ENCODE measurements at regions not wholly inside any gene's neighbourhood (a gene's known extent, or its start where the extent isn't known, plus 50 kb on each side); places are given as distances from the start of the nearest gene placed in this dataset.

- Histone ChIP-seq H3K9ac (ENCODE audit: insufficient read length, low read depth) (no peak overlapping the region), H3K27me3 (ENCODE audit: insufficient read depth, insufficient read length) (no peaks in the 10 kb centered on the region), H3K4me3 (ENCODE audit: insufficient read length, low read depth) (no peak overlapping the region), H3K4me1 (ENCODE audit: insufficient read depth, insufficient read length) (no peaks in the 10 kb centered on the region), H3K36me3 (ENCODE audit: insufficient read depth, insufficient read length, low read length) (no peaks in the 10 kb centered on the region), H3K9me3 (ENCODE audit: insufficient read depth, low read length) (no peaks in the 10 kb centered on the region)
- no peak for TF ChIP-seq ZNF274 (IDR thresholded peaks at IDR 0.05; ENCODE audit: low read depth, low read length)
- no peak for TF ChIP-seq YY1 (IDR thresholded peaks at IDR 0.05; ENCODE audit: insufficient read depth, insufficient read length)
- TF ChIP-seq SUZ12 (IDR thresholded peaks at IDR 0.05; ENCODE audit: extremely low read depth, insufficient read depth, insufficient read length) = no peak
- DNase-seq (ENCODE audit: low read depth, low spot score) = no peak
Observed at GRCh38 chr6:147973806-147974205, 368.8 kb upstream of the SASH1 start.

GRCh38 chr6:147974376-147974775 lies 368.3 kb upstream of the SASH1 start:
- no peak for DNase-seq (ENCODE audit: low read depth, low spot score)
- H3K4me1 ChIP-seq (ENCODE audit: insufficient read depth, insufficient read length) = no peaks in the 10 kb centered on the region
- no peak overlapping the region for H3K9ac ChIP-seq (ENCODE audit: insufficient read length, low read depth)
- no peak overlapping the region for H3K4me3 ChIP-seq (ENCODE audit: insufficient read length, low read depth)
- H3K27me3 ChIP-seq (ENCODE audit: insufficient read depth, insufficient read length) = no peaks in the 10 kb centered on the region
- no peaks in the 10 kb centered on the region for H3K9me3 ChIP-seq (ENCODE audit: insufficient read depth, low read length)
- no peaks in the 10 kb centered on the region for H3K36me3 ChIP-seq (ENCODE audit: insufficient read depth, insufficient read length, low read length)
- TF ChIP-seq ZNF274 (IDR thresholded peaks at IDR 0.05; ENCODE audit: low read depth, low read length) (no peak), SUZ12 (IDR thresholded peaks at IDR 0.05; ENCODE audit: extremely low read depth, insufficient read depth, insufficient read length) (no peak), YY1 (IDR thresholded peaks at IDR 0.05; ENCODE audit: insufficient read depth, insufficient read length) (no peak)

GRCh38 chr6:147977851-147978465 lies 364.7 kb upstream of the SASH1 start:
- Histone ChIP-seq H3K4me3 (ENCODE audit: insufficient read length, low read depth) (no peak overlapping the region), H3K36me3 (ENCODE audit: insufficient read depth, insufficient read length, low read length) (no peaks in the 10 kb centered on the region), H3K9me3 (ENCODE audit: insufficient read depth, low read length) (no peaks in the 10 kb centered on the region), H3K27me3 (ENCODE audit: insufficient read depth, insufficient read length) (no peaks in the 10 kb centered on the region), H3K9ac (ENCODE audit: insufficient read length, low read depth) (no peak overlapping the region), H3K4me1 (ENCODE audit: insufficient read depth, insufficient read length) (no peaks in the 10 kb centered on the region)
- DNase-seq (ENCODE audit: low read depth, low spot score) = no peak
- TF ChIP-seq YY1 (IDR thresholded peaks at IDR 0.05; ENCODE audit: insufficient read depth, insufficient read length) (no peak), ZNF274 (IDR thresholded peaks at IDR 0.05; ENCODE audit: low read depth, low read length) (no peak), SUZ12 (IDR thresholded peaks at IDR 0.05; ENCODE audit: extremely low read depth, insufficient read depth, insufficient read length) (no peak)

GRCh38 chr6:147979966-147980365 lies 362.7 kb upstream of the SASH1 start:
- no peak overlapping the region for H3K9ac ChIP-seq (ENCODE audit: insufficient read length, low read depth)
- H3K4me3 ChIP-seq (ENCODE audit: insufficient read length, low read depth) = no peak overlapping the region
- H3K27me3 ChIP-seq (ENCODE audit: insufficient read depth, insufficient read length) = no peaks in the 10 kb centered on the region
- no peaks in the 10 kb centered on the region for H3K36me3 ChIP-seq (ENCODE audit: insufficient read depth, insufficient read length, low read length)
- no peak for TF ChIP-seq SUZ12 (IDR thresholded peaks at IDR 0.05; ENCODE audit: extremely low read depth, insufficient read depth, insufficient read length)
- no peak for TF ChIP-seq YY1 (IDR thresholded peaks at IDR 0.05; ENCODE audit: insufficient read depth, insufficient read length)
- TF ChIP-seq ZNF274 (IDR thresholded peaks at IDR 0.05; ENCODE audit: low read depth, low read length) = no peak
- DNase-seq (ENCODE audit: low read depth, low spot score) = no peak
- no peaks in the 10 kb centered on the region for H3K4me1 ChIP-seq (ENCODE audit: insufficient read depth, insufficient read length)
- no peaks in the 10 kb centered on the region for H3K9me3 ChIP-seq (ENCODE audit: insufficient read depth, low read length)

- Histone ChIP-seq H3K4me1 (ENCODE audit: insufficient read depth, insufficient read length) (no peaks in the 10 kb centered on the region), H3K27me3 (ENCODE audit: insufficient read depth, insufficient read length) (no peaks in the 10 kb centered on the region), H3K9me3 (ENCODE audit: insufficient read depth, low read length) (no peaks in the 10 kb centered on the region), H3K36me3 (ENCODE audit: insufficient read depth, insufficient read length, low read length) (no peaks in the 10 kb centered on the region), H3K9ac (ENCODE audit: insufficient read length, low read depth) (no peak overlapping the region), H3K4me3 (ENCODE audit: insufficient read length, low read depth) (no peak overlapping the region)
- TF ChIP-seq SUZ12 (IDR thresholded peaks at IDR 0.05; ENCODE audit: extremely low read depth, insufficient read depth, insufficient read length) = no peak
- TF ChIP-seq YY1 (IDR thresholded peaks at IDR 0.05; ENCODE audit: insufficient read depth, insufficient read length) = no peak
- TF ChIP-seq ZNF274 (IDR thresholded peaks at IDR 0.05; ENCODE audit: low read depth, low read length) = no peak
- DNase-seq (ENCODE audit: low read depth, low spot score) = no peak
Observed at GRCh38 chr6:147983581-147984366, 358.9 kb upstream of the SASH1 start.

- Histone ChIP-seq H3K9me3 (ENCODE audit: insufficient read depth, low read length) (no peaks in the 10 kb centered on the region), H3K27me3 (ENCODE audit: insufficient read depth, insufficient read length) (no peaks in the 10 kb centered on the region), H3K4me3 (ENCODE audit: insufficient read length, low read depth) (no peak overlapping the region), H3K9ac (ENCODE audit: insufficient read length, low read depth) (no peak overlapping the region), H3K4me1 (ENCODE audit: insufficient read depth, insufficient read length) (no peaks in the 10 kb centered on the region), H3K36me3 (ENCODE audit: insufficient read depth, insufficient read length, low read length) (no peaks in the 10 kb centered on the region)
- DNase-seq (ENCODE audit: low read depth, low spot score) = no peak
- TF ChIP-seq ZNF274 (IDR thresholded peaks at IDR 0.05; ENCODE audit: low read depth, low read length) = no peak
- TF ChIP-seq YY1 (IDR thresholded peaks at IDR 0.05; ENCODE audit: insufficient read depth, insufficient read length) = no peak
- no peak for TF ChIP-seq SUZ12 (IDR thresholded peaks at IDR 0.05; ENCODE audit: extremely low read depth, insufficient read depth, insufficient read length)
Observed at GRCh38 chr6:147986846-147987245, 355.8 kb upstream of the SASH1 start.

GRCh38 chr6:147990159-147990558 lies 352.5 kb upstream of the SASH1 start:
- DNase-seq (ENCODE audit: low read depth, low spot score) = no peak
- Histone ChIP-seq H3K4me3 (ENCODE audit: insufficient read length, low read depth) (no peak overlapping the region), H3K9ac (ENCODE audit: insufficient read length, low read depth) (no peak overlapping the region), H3K36me3 (ENCODE audit: insufficient read depth, insufficient read length, low read length) (no peaks in the 10 kb centered on the region), H3K27me3 (ENCODE audit: insufficient read depth, insufficient read length) (no peaks in the 10 kb centered on the region), H3K9me3 (ENCODE audit: insufficient read depth, low read length) (no peaks in the 10 kb centered on the region), H3K4me1 (ENCODE audit: insufficient read depth, insufficient read length) (no peaks in the 10 kb centered on the region)
- TF ChIP-seq SUZ12 (IDR thresholded peaks at IDR 0.05; ENCODE audit: extremely low read depth, insufficient read depth, insufficient read length) = no peak
- no peak for TF ChIP-seq YY1 (IDR thresholded peaks at IDR 0.05; ENCODE audit: insufficient read depth, insufficient read length)
- no peak for TF ChIP-seq ZNF274 (IDR thresholded peaks at IDR 0.05; ENCODE audit: low read depth, low read length)

Measured in NT2/D1 (cell line).